ENCODE measurements at regions not wholly inside any gene's neighbourhood (a gene's known extent, or its start where the extent isn't known, plus 50 kb on each side); places are given as distances from the start of the nearest gene placed in this dataset.

GRCh38 chr7:35333265-35333664 is 79.4 kb upstream of the TBX20 start:
- TF ChIP-seq CTCF (IDR thresholded peaks at IDR 0.05; ENCODE audit: insufficient read depth, low read length, poor library complexity, severe bottlenecking) = no peak
- TF ChIP-seq EZH2phosphoT487 (conservative IDR thresholded peaks at IDR 0.05; ENCODE audit: low read length) = no peak

All from SU-DHL-6 (cell line).